HepG2 (cell line): ENCODE measurements at regions not wholly inside any gene's neighbourhood (a gene's known extent, or its start where the extent isn't known, plus 50 kb on each side); places are given as distances from the start of the nearest gene placed in this dataset.

ENCODE experiments used
- ATAC-seq: fragments of 200-7000 bp; cut with Tn5 transposase; 3 replicates; pipeline ENCODE4 v1.9.1; 2020; ENCODE audit warnings: mild to moderate bottlenecking, moderate library complexity
- BruUV-seq: library from RNA; stranded (reverse); fragments of 400-500 nt; replicated peaks from 2 replicates; lab custom pipeline; 2021; lab: Mats Ljungman, UMichigan
- CTCF ChIA-PET: fragments of 300-600 bp; formaldehyde crosslinking; extraction: SDS; loops from one replicate; lab custom pipeline; 2021; ENCODE audit warnings: low total read pairs, inconsistent platforms, low intra/inter-chr PET ratio; lab: Yijun Ruan, JAX
- POLR2A ChIA-PET: fragments of 350-600 bp; sonication (Branson Sonifier 250); formaldehyde crosslinking; loops from one replicate; lab custom pipeline; 2020; ENCODE audit warnings: antibody characterized with exemption, inconsistent platforms; lab: Yijun Ruan, JAX
- DNase-seq: peaks from one replicate; pipeline ENCODE4 v3.0.0-alpha.2; 2015; ENCODE audit warnings: low spot score
- FAIRE-seq: peaks from 3 replicates; lab custom pipeline; 2011; peaks lifted over from hg19 to GRCh38; lab: Jason Lieb, UNC
- H2AFZ ChIP-seq: one replicate; pipeline ENCODE4 v1.6.1; 2011; ENCODE audit warnings: low read length, inconsistent platforms
- H3K27ac ChIP-seq: fragments of 300-600 bp; 3 replicates; pipeline ENCODE4 v1.8.0; 2011; ENCODE audit warnings: mixed run types, mild to moderate bottlenecking, mixed read lengths, low read length, inconsistent platforms; ENCODE audit not compliant: insufficient read depth; ENCODE audit errors: extremely low read length
- H3K27me3 ChIP-seq, 2 experiments: fragments of 200-600 bp in 1 of 2; 2 replicates in 1 of 2; 3 replicates in 1 of 2; pipeline versions ENCODE4 v1.6.0 to v1.8.0; 2011; ENCODE audit warnings: low read length in 2 of 2, mild to moderate bottlenecking in 2 of 2, moderate library complexity in 2 of 2, inconsistent platforms in 1 of 2; ENCODE audit not compliant: insufficient read depth in 2 of 2, control insufficient read depth in 1 of 2
- H3K36me3 ChIP-seq, 2 experiments: fragments of 200-600 bp in 1 of 2; replicated peaks in 1 of 2; 2 replicates in 1 of 2; 3 replicates in 1 of 2; pipeline versions ENCODE4 v1.5.1 to v1.8.0; 2011; ENCODE audit warnings: low read length in 2 of 2, inconsistent platforms in 1 of 2; ENCODE audit not compliant: insufficient read depth in 2 of 2, control insufficient read depth in 1 of 2
- H3K4me1 ChIP-seq: 2 replicates; pipeline ENCODE4 v1.5.1; 2012; ENCODE audit warnings: low read length, inconsistent platforms; ENCODE audit not compliant: insufficient read depth
- H3K4me2 ChIP-seq: 2 replicates; pipeline ENCODE4 v1.6.0; 2011; ENCODE audit warnings: low read depth, low read length, inconsistent platforms
- H3K4me3 ChIP-seq, 3 experiments: fragments of 200-600 bp in 1 of 3; sonication (generic), shearing (Covaris generic) in 1 of 3; replicated peaks in 1 of 3; 2 replicates each; pipeline ENCODE4 v1.5.1; 2011 to 2016; ENCODE audit warnings: low read length in 3 of 3, inconsistent platforms in 2 of 3, low read depth in 2 of 3, mild to moderate bottlenecking in 2 of 3, control low read depth in 1 of 3, mixed read lengths in 1 of 3; ENCODE audit not compliant: insufficient read depth in 1 of 3
- H3K79me2 ChIP-seq: one replicate; pipeline ENCODE4 v1.6.1; 2011; ENCODE audit warnings: low read length, inconsistent platforms; ENCODE audit not compliant: insufficient read depth
- H3K9ac ChIP-seq: 2 replicates; pipeline ENCODE4 v1.6.0; 2011; ENCODE audit warnings: mild to moderate bottlenecking, low read depth, low read length, inconsistent platforms; ENCODE audit not compliant: insufficient read depth
- H3K9me3 ChIP-seq: 2 replicates; pipeline ENCODE4 v1.5.1; 2012; ENCODE audit warnings: mild to moderate bottlenecking, low read length
- H4K20me1 ChIP-seq: 2 replicates; pipeline ENCODE4 v1.6.0; 2011; ENCODE audit warnings: inconsistent platforms, mild to moderate bottlenecking, low read length, moderate library complexity; ENCODE audit not compliant: insufficient read depth
- EP300 ChIP-seq, 3 experiments: sonication (generic) in 1 of 3; formaldehyde crosslinking in 1 of 3; IDR thresholded peaks; 2 replicates each; pipeline versions ENCODE4 v1.5.1 to v1.6.1; 2011 to 2020; ENCODE audit warnings: low read depth in 2 of 3, low read length in 2 of 3, borderline replicate concordance in 1 of 3, improper control_type of control experiment in 1 of 3, mild to moderate bottlenecking in 1 of 3, missing genetic modification reagents in 1 of 3, moderate library complexity in 1 of 3
- MAFF ChIP-seq: IDR thresholded peaks from 2 replicates; pipeline ENCODE4 v1.6.1; 2011; ENCODE audit warnings: low read depth, low read length, improper control_type of control experiment
- ZNF430 ChIP-seq: sonication (generic); formaldehyde crosslinking; IDR thresholded peaks from 2 replicates; pipeline ENCODE4 v1.9.0; 2021; ENCODE audit warnings: mild to moderate bottlenecking, missing genetic modification reagents
- WGBS: methylation state at CpG from one replicate; pipeline ENCODE4 v1.1.6; 2017; ENCODE audit warnings: low lambda C conversion rate; 5-methylcytosine and 5-hydroxymethylcytosine counted together
- in situ Hi-C: cut with HindIII; loops from 2 replicates; pipeline ENCODE4 v1.10.0; 2017; ENCODE audit warnings: low pct_unique_long_range_greater_than_20kb; ENCODE audit not compliant: extremely low pct_ligation_motif_present
- intact Hi-C: fragments of 100-400 bp; cut with micrococcal nuclease; formaldehyde crosslinking; loops from one replicate; pipeline ENCODE4 v1.10.0; 2022; ENCODE audit not compliant: unreplicated experiment
- TF ChIP-seq, protein P1 (sequence below): sonication (generic); formaldehyde crosslinking; IDR thresholded peaks from 2 replicates; pipeline ENCODE4 v1.4.0; 2020; ENCODE audit warnings: missing genetic modification reagents

DNA sequence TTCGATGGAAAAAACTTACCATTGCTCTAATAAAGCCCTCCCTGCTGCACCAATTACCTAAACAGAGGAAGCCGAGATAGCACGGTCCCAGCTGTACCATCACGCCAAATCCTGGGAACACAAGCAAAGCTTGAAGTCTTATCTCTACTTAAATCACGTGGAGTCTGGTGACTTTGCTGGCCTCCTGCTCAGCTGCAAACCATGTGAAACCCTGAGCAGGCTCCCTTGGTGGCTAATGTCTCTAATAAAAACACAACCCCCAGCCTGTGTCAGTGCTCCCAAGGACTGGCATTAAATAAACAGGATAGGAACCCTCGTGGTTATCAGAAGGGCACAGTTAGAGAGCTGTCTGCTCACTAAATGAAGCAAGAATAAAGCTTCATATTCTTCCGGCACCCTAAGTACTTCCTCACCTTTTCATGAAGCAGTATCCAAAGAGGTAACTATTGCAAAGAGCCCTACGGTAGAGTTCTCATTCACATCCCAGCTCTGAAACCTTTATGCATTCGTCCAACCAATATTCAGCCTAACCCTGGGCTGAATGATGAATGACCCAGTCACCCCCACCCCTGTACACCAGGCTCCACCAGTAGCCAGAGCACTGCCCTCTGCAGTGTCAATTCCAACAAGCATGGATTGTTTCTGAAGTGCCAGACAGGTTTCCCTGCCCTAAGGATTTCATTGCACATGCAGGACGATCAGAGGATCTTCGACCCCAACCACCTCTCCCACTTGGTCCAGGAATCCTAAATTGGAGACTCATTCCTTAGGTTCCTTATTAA, 452.7 kb upstream of the TMPO start (continued):
- TF ChIP-seq MAFF, result no peak
- TF ChIP-seq, protein P1, sequence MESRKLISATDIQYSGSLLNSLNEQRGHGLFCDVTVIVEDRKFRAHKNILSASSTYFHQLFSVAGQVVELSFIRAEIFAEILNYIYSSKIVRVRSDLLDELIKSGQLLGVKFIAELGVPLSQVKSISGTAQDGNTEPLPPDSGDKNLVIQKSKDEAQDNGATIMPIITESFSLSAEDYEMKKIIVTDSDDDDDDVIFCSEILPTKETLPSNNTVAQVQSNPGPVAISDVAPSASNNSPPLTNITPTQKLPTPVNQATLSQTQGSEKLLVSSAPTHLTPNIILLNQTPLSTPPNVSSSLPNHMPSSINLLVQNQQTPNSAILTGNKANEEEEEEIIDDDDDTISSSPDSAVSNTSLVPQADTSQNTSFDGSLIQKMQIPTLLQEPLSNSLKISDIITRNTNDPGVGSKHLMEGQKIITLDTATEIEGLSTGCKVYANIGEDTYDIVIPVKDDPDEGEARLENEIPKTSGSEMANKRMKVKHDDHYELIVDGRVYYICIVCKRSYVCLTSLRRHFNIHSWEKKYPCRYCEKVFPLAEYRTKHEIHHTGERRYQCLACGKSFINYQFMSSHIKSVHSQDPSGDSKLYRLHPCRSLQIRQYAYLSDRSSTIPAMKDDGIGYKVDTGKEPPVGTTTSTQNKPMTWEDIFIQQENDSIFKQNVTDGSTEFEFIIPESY (CRISPR knock-in tag), result no peak
- TF ChIP-seq EP300 (IDR thresholded peaks at IDR 0.05; ENCODE audit: low read depth in 2 of 2, low read length in 2 of 2), result no peak
- no peak for TF ChIP-seq EP300 (CRISPR knock-in tag; IDR thresholded peaks at IDR 0.05; ENCODE audit: borderline replicate concordance)

DNA sequence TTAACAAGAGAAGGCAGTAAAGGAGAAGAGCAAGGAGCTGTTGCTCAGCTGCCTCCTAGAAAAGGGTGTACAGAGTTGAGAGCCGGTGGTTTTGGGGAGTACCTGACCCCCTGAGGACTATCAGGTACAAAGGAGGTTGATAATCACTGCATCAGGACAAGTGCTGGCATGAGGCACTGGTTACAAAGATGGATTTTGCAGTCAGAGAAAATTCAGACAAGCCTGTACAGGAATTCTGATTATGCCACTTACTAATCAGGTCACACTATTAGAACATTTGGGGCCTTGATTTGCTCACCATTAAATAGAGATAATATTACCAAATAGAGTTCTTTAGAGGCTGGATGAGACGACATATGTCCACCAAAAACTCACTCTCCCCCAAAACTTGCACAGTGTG, 450.9 kb upstream of the TMPO start:
- Histone ChIP-seq H4K20me1 (no peaks in the 10 kb centered on the region), H3K4me3 (no peak overlapping the region), H3K9ac (no peak overlapping the region), H3K27ac (no peak overlapping the region), H3K9me3 (no peaks in the 10 kb centered on the region), H3K27me3 (no peaks in the 10 kb centered on the region), H3K36me3 (no peaks in the 10 kb centered on the region), H3K4me1 (no peaks in the 10 kb centered on the region), H3K4me2 (no peak overlapping the region), H3K79me2 (no peaks in the 10 kb centered on the region), H2AFZ (no peak overlapping the region)
- TF ChIP-seq ZNF430 (CRISPR knock-in tag), result no peak
- ATAC-seq (no peak), FAIRE-seq (no peak), DNase-seq (no peak)
- WGBS, result 0% methylated on average over 2 of the region's 2 CpGs
- ChIA-PET POLR2A (no interaction called here), CTCF (no interaction called here)
- in situ Hi-C loops (no loop called here), intact Hi-C loops (no loop called here)
- no TSS peak for BruUV-seq
